ENCODE measurements at regions not wholly inside any gene's neighbourhood (a gene's known extent, or its start where the extent isn't known, plus 50 kb on each side); places are given as distances from the start of the nearest gene placed in this dataset.

- no peaks in the 10 kb centered on the region for H3K4me1 ChIP-seq
- no peaks in the 10 kb centered on the region for H3K27me3 ChIP-seq
- no peak overlapping the region for H3K9ac ChIP-seq
- H3K9me3 ChIP-seq (ENCODE audit: low read depth) = no peaks in the 10 kb centered on the region
- no peaks in the 10 kb centered on the region for H4K20me1 ChIP-seq (ENCODE audit: low read depth)
- Mint-ChIP-seq H3K27me3 (ENCODE audit: insufficient read depth, low read depth) (no peaks in the 10 kb centered on the region), H3K4me3 (no peak overlapping the region), H3K27ac (no peak overlapping the region), H3K36me3 (no peaks in the 10 kb centered on the region), H3K9me3 (no peaks in the 10 kb centered on the region), H3K4me1 (no peaks in the 10 kb centered on the region)
- H3K79me2 ChIP-seq (ENCODE audit: low read depth) = no peaks in the 10 kb centered on the region
- H3F3A ChIP-seq (ENCODE audit: low read depth) = no peaks in the 10 kb centered on the region
- TF ChIP-seq EZH2phosphoT487 (IDR thresholded peaks at IDR 0.05) (no peak), EZH2 (IDR thresholded peaks at IDR 0.05) (no peak), CTCF (IDR thresholded peaks at IDR 0.05) (no peak)
- H3K27ac ChIP-seq = no peak overlapping the region
- no peak overlapping the region for H3K4me2 ChIP-seq
- no peaks in the 10 kb centered on the region for H3K36me3 ChIP-seq
- DNase-seq (ENCODE audit: low spot score) = no peak
- no peak overlapping the region for H2AFZ ChIP-seq (replicated peaks)
- no peak overlapping the region for H3K4me3 ChIP-seq
Measured at GRCh38 chr12:86729739-86730138, 473.5 kb upstream of the MGAT4C start.

GRCh38 chr12:86727160-86727559 lies 471.0 kb upstream of the MGAT4C start:
- H3K36me3 Mint-ChIP-seq = no peaks in the 10 kb centered on the region
- Histone ChIP-seq H3K79me2 (ENCODE audit: low read depth) (no peaks in the 10 kb centered on the region), H3K36me3 (no peaks in the 10 kb centered on the region), H3F3A (ENCODE audit: low read depth) (no peaks in the 10 kb centered on the region), H3K27me3 (no peaks in the 10 kb centered on the region), H3K4me3 (no peak overlapping the region), H3K9ac (no peak overlapping the region), H3K4me1 (no peaks in the 10 kb centered on the region), H4K20me1 (ENCODE audit: low read depth) (no peaks in the 10 kb centered on the region), H3K4me2 (no peak overlapping the region), H2AFZ (replicated peaks) (no peak overlapping the region), H3K27ac (no peak overlapping the region), H3K9me3 (ENCODE audit: low read depth) (no peaks in the 10 kb centered on the region)
- no peaks in the 10 kb centered on the region for H3K27me3 Mint-ChIP-seq (ENCODE audit: insufficient read depth, low read depth)
- no peak for TF ChIP-seq EZH2phosphoT487 (IDR thresholded peaks at IDR 0.05)
- TF ChIP-seq CTCF (IDR thresholded peaks at IDR 0.05) = no peak
- no peak for TF ChIP-seq EZH2 (IDR thresholded peaks at IDR 0.05)
- DNase-seq (ENCODE audit: low spot score) = no peak
- H3K4me1 Mint-ChIP-seq = peaks cover 2% of the 10 kb centered on the region
- no peak overlapping the region for H3K4me3 Mint-ChIP-seq
- H3K9me3 Mint-ChIP-seq = no peaks in the 10 kb centered on the region
- H3K27ac Mint-ChIP-seq = no peak overlapping the region

DNA sequence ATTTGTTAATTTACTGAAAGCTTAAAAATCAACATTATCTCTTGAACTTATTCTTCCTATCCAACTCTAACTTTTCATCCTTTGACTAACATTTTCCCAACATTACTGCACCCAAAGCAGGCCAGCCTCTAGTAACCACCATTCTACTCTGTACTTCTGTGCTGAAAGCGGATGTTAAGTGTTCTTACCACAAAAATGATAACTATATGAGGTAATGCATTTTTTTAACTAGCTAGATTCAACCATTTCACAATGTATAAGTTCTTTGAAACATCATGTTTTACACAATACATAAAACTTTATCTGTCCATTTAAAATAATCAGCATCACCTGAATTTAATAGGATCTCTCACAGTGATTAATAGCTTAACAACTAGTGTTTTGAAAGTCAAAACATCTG lies 468.5 kb upstream of the MGAT4C start:
- TF ChIP-seq EZH2phosphoT487 (IDR thresholded peaks at IDR 0.05) = no peak
- TF ChIP-seq CTCF (IDR thresholded peaks at IDR 0.05) = no peak
- no peak for TF ChIP-seq EZH2 (IDR thresholded peaks at IDR 0.05)
- H3K36me3 Mint-ChIP-seq = no peaks in the 10 kb centered on the region
- Histone ChIP-seq H3K9me3 (ENCODE audit: low read depth) (no peaks in the 10 kb centered on the region), H3K27ac (no peak overlapping the region), H3K36me3 (no peaks in the 10 kb centered on the region), H3K79me2 (ENCODE audit: low read depth) (no peaks in the 10 kb centered on the region), H3K9ac (no peak overlapping the region), H3K4me2 (no peak overlapping the region), H3K4me3 (no peak overlapping the region), H4K20me1 (ENCODE audit: low read depth) (no peaks in the 10 kb centered on the region), H3K27me3 (no peaks in the 10 kb centered on the region), H3F3A (ENCODE audit: low read depth) (no peaks in the 10 kb centered on the region), H2AFZ (replicated peaks) (no peak overlapping the region), H3K4me1 (no peaks in the 10 kb centered on the region)
- peaks cover 7% of the 10 kb centered on the region for H3K4me1 Mint-ChIP-seq
- H3K27ac Mint-ChIP-seq = no peak overlapping the region
- no peaks in the 10 kb centered on the region for H3K27me3 Mint-ChIP-seq (ENCODE audit: insufficient read depth, low read depth)
- no peak for DNase-seq (ENCODE audit: low spot score)
- no peaks in the 10 kb centered on the region for H3K9me3 Mint-ChIP-seq
- no peak overlapping the region for H3K4me3 Mint-ChIP-seq

DNA sequence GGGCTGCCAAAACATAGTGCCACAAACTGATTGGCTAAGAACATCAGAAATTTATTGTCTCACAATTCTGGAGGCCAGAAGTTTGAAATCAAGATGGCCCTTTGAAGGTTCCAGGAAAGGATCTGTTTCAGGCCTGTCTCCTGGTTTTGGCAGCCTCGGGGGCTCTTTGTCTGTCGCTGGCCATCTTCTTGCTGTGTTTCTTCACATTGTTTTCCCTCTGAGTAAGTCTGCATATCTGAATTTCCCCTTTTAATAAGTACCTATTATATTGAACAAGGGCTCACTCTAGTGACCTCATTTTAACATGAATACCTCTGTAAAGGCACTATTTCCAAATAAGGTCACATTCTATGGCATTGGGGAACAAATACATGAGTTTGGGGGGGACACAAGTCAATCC lies 467.1 kb upstream of the MGAT4C start:
- no peak overlapping the region for H3K27ac Mint-ChIP-seq
- no peaks in the 10 kb centered on the region for H3K36me3 Mint-ChIP-seq
- no peaks in the 10 kb centered on the region for H3K27me3 Mint-ChIP-seq (ENCODE audit: insufficient read depth, low read depth)
- Histone ChIP-seq H3K4me2 (no peak overlapping the region), H3K4me3 (no peak overlapping the region), H3K79me2 (ENCODE audit: low read depth) (no peaks in the 10 kb centered on the region), H3K36me3 (no peaks in the 10 kb centered on the region), H3K27me3 (no peaks in the 10 kb centered on the region), H3F3A (ENCODE audit: low read depth) (no peaks in the 10 kb centered on the region), H3K27ac (no peak overlapping the region), H3K9me3 (ENCODE audit: low read depth) (no peaks in the 10 kb centered on the region), H4K20me1 (ENCODE audit: low read depth) (no peaks in the 10 kb centered on the region), H3K9ac (no peak overlapping the region), H2AFZ (replicated peaks) (peak overlapping the region; percentile 81), H3K4me1 (no peaks in the 10 kb centered on the region)
- no peak for TF ChIP-seq EZH2phosphoT487 (IDR thresholded peaks at IDR 0.05)
- no peak for TF ChIP-seq CTCF (IDR thresholded peaks at IDR 0.05)
- no peak for TF ChIP-seq EZH2 (IDR thresholded peaks at IDR 0.05)
- peaks cover 7% of the 10 kb centered on the region for H3K4me1 Mint-ChIP-seq
- no peak for DNase-seq (ENCODE audit: low spot score)
- H3K9me3 Mint-ChIP-seq = no peaks in the 10 kb centered on the region
- H3K4me3 Mint-ChIP-seq = no peak overlapping the region
